Sigmoid colon (tissue), 6 donors: ENCODE measurements at regions not wholly inside any gene's neighbourhood (a gene's known extent, or its start where the extent isn't known, plus 50 kb on each side); places are given as distances from the start of the nearest gene placed in this dataset.

Experiments
- DNase-seq: peaks from one replicate; pipeline ENCODE4 v3.0.0-alpha.2; 2019
- H3K27ac ChIP-seq, 4 donors: fragments of 200-600 bp; sonication (generic); one replicate each; pipeline ENCODE4 v1.5.1; 2016 to 2019; ENCODE audit warnings: mild to moderate bottlenecking in 1 of 4
- H3K27me3 ChIP-seq, 3 donors: fragments of 200-600 bp; sonication (generic); one replicate each; pipeline ENCODE4 v1.5.1; 2019; ENCODE audit warnings: mild to moderate bottlenecking in 1 of 3
- H3K36me3 ChIP-seq, 4 donors: fragments of 200-600 bp; sonication (generic); one replicate each; pipeline ENCODE4 v1.5.1; 2016 to 2019
- H3K4me1 ChIP-seq, 4 donors: fragments of 200-600 bp; sonication (generic); one replicate each; pipeline ENCODE4 v1.5.1; 2017 to 2019
- H3K4me3 ChIP-seq, 4 donors: fragments of 200-600 bp; sonication (generic); one replicate each; pipeline ENCODE4 v1.5.1; 2017 to 2019; ENCODE audit warnings: mild to moderate bottlenecking in 2 of 4, moderate library complexity in 1 of 4
- H3K9me3 ChIP-seq, 4 donors: fragments of 200-600 bp in 3 of 4; sonication (generic) in 3 of 4; one replicate each; pipeline versions ENCODE4 v1.5.1 to v1.6.1; 2013 to 2019
- EP300 ChIP-seq, 4 donors: sonication (generic); formaldehyde crosslinking; IDR thresholded peaks; one replicate each; pipeline ENCODE4 v1.6.1; 2017; ENCODE audit warnings: antibody characterized with exemption in 4 of 4
- POLR2A ChIP-seq, 2 donors: fragments of 450-650 bp; IDR thresholded peaks; one replicate each; pipeline ENCODE4 v1.6.1; 2016; ENCODE audit warnings: antibody characterized with exemption in 2 of 2, mild to moderate bottlenecking in 2 of 2, moderate library complexity in 2 of 2
- POLR2AphosphoS5 ChIP-seq, 4 donors: sonication (generic); formaldehyde crosslinking; IDR thresholded peaks; one replicate each; pipeline ENCODE4 v1.6.1; 2017; ENCODE audit warnings: antibody characterized with exemption in 4 of 4
- WGBS, 2 donors: extraction: QIAGEN DNeasy Blood & Tissue Kit; methylation state at CpG; one replicate each; pipeline ENCODE4 v1.1.7; 2013; 5-methylcytosine and 5-hydroxymethylcytosine counted together
- intact Hi-C: fragments of 100-400 bp; cut with DNase I; formaldehyde crosslinking; loops from one replicate; pipeline ENCODE4 v1.15.1; 2023
- TF ChIP-seq, protein P1 (sequence below), 4 experiments: fragments of 450-650 bp in 3 of 4; fragments of 200-600 bp in 1 of 4; IDR thresholded peaks; one replicate each; pipeline ENCODE4 v1.5.1; 2016 to 2019; ENCODE audit warnings: antibody characterized with exemption in 4 of 4, mild to moderate bottlenecking in 3 of 4, moderate library complexity in 2 of 4
- donor health status: healthy with polysubstance abuse.
- donor health status: healthy.

DNA sequence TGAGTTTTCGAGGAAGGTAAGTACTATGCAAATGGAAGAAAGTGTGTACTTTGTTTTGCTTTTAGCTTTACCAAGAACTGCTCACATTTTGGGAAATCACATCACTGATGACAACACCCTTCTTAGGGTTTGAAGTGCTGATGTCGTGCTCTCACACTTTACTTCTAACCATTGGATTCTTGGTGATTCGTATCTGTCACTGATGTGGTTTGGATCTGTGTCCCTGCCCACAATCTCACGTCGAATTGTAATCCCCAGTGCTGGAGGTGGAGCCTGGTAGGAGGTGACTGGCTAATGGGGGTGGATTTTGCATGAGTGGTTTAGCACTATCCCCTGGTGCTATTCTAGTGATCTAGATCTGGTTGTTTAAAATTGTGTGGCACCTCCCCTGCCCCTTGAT is 75.4 kb upstream of the RGMA start:
- H3K4me1 ChIP-seq, result no peaks in the 10 kb centered on the region
- no peak overlapping the region for H3K4me3 ChIP-seq
- no peaks in the 10 kb centered on the region for H3K9me3 ChIP-seq
- H3K36me3 ChIP-seq, result no peaks in the 10 kb centered on the region
- DNase-seq, result no peak
- H3K27ac ChIP-seq, result no peak overlapping the region
- H3K27me3 ChIP-seq, result no peaks in the 10 kb centered on the region
- WGBS, 2 donors, result 55 to 60% methylated on average over 5 of the region's 5 CpGs
- TF ChIP-seq, protein P1, sequence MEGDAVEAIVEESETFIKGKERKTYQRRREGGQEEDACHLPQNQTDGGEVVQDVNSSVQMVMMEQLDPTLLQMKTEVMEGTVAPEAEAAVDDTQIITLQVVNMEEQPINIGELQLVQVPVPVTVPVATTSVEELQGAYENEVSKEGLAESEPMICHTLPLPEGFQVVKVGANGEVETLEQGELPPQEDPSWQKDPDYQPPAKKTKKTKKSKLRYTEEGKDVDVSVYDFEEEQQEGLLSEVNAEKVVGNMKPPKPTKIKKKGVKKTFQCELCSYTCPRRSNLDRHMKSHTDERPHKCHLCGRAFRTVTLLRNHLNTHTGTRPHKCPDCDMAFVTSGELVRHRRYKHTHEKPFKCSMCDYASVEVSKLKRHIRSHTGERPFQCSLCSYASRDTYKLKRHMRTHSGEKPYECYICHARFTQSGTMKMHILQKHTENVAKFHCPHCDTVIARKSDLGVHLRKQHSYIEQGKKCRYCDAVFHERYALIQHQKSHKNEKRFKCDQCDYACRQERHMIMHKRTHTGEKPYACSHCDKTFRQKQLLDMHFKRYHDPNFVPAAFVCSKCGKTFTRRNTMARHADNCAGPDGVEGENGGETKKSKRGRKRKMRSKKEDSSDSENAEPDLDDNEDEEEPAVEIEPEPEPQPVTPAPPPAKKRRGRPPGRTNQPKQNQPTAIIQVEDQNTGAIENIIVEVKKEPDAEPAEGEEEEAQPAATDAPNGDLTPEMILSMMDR (IDR thresholded peaks at IDR 0.05), result no peak
- no peak for TF ChIP-seq EP300 (IDR thresholded peaks at IDR 0.05)
- TF ChIP-seq POLR2AphosphoS5 (IDR thresholded peaks at IDR 0.05), result no peak
- no peak for TF ChIP-seq POLR2A (IDR thresholded peaks at IDR 0.05)
- intact Hi-C loops, result no loop called here

DNA sequence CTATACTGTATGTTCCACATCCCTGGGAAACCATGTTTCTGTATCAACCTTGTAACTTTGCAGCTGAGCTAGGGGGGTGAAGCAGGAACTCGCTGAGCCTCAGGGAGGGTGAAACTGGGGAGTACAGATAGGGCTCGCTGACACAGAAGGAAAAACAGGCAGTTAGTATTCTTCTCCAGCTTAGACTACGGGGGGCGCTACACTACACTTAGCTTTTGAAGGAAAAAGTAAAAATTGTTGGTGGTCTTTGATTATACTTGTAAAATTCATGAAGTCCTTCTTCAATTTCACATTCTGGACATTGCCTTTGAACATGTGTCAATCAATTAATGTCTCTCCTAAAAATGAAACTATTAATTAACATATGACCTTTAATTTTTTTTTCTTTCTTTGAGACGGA is 73.5 kb upstream of the RGMA start:
- no peaks in the 10 kb centered on the region for H3K36me3 ChIP-seq
- no peaks in the 10 kb centered on the region for H3K4me1 ChIP-seq
- no peaks in the 10 kb centered on the region for H3K27me3 ChIP-seq
- H3K9me3 ChIP-seq, result no peaks in the 10 kb centered on the region
- 85 to 93% methylated on average over 5 of the region's 5 CpGs for WGBS, 2 donors
- no peak overlapping the region for H3K4me3 ChIP-seq
- TF ChIP-seq POLR2A (IDR thresholded peaks at IDR 0.05) (no peak), POLR2AphosphoS5 (IDR thresholded peaks at IDR 0.05) (no peak), EP300 (IDR thresholded peaks at IDR 0.05) (no peak)
- TF ChIP-seq, protein P1 (IDR thresholded peaks at IDR 0.05), result no peak
- intact Hi-C loops, result no loop called here
- no peak overlapping the region for H3K27ac ChIP-seq
- no peak for DNase-seq

DNA sequence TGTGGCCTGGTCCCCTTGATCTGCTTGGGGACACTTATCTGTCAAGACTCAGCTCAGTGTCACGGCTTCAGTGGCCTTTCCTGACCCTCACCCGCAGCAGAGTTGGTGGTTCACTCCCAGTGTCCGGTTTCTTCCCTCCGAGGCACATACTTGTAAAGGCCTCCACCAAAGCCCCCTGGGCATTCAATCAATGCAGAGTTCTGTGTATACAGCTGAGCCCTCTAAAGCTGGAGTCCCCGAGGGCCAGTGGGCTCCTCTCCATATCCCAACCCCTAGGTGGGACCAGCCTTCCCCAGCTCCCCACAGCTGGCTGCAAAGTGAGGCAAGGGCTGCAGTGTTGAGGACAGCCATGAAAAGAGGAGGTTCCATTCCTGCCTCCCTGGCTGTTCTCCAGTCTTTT is 70.9 kb upstream of the RGMA start:
- 77 to 81% methylated on average over 5 of the region's 5 CpGs for WGBS, 2 donors
- DNase-seq, result no peak
- peaks cover 0 to under 1% (median 0%) of the 10 kb centered on the region in 4 donors for H3K4me1 ChIP-seq
- intact Hi-C loops, result no loop called here
- H3K9me3 ChIP-seq, result no peaks in the 10 kb centered on the region
- H3K36me3 ChIP-seq, result no peaks in the 10 kb centered on the region
- no peaks in the 10 kb centered on the region for H3K27me3 ChIP-seq
- TF ChIP-seq, protein P1 (IDR thresholded peaks at IDR 0.05), result no peak
- TF ChIP-seq POLR2A (IDR thresholded peaks at IDR 0.05), result no peak
- TF ChIP-seq POLR2AphosphoS5 (IDR thresholded peaks at IDR 0.05), result no peak
- TF ChIP-seq EP300 (IDR thresholded peaks at IDR 0.05), result no peak
- no peak overlapping the region for H3K27ac ChIP-seq
- H3K4me3 ChIP-seq, result no peak overlapping the region

DNA sequence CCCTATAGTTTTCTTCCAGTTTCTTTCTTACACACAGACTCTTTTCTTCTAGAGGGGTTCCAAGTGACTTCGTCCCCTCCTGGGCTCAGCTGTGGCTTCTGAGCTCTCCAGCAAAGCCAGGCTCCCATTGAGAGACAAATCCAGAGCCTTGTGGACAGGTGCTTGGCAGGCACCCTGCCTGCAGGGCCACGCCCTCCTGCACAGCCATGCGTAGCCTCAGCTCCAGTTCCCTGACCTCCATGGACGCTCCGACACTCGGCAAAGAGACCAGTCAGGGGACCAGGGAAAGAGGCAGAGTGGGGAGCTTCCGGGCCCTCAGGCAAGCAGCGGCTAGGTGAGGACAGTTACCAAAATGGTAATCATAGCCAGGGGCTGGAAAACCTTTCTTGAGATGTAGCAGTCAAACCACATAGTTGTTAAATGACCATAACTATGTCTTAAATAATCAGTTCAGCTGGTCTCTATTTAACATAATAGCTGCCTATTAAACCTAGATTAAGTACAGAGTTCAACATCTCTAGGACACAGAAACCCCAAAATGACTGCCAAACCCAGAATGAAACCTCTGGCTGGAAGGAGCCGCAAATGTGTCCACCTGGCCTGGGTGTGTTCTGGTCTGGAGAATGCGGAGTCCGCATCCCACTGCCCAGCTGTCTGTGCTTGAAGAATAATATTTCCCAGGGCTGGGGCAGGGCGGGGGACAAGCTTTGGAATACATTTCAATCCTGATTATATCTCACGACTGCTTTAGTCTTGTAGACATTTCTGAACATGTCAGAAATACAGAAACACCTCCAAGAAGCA is 69.3 kb upstream of the RGMA start:
- no peak for DNase-seq
- no peak overlapping the region for H3K4me3 ChIP-seq
- H3K36me3 ChIP-seq, result no peaks in the 10 kb centered on the region
- no peak overlapping the region for H3K27ac ChIP-seq
- WGBS, 2 donors, result 72 to 88% methylated on average over 13 of the region's 13 CpGs
- peaks cover 0 to 17% (median 9%) of the 10 kb centered on the region in 4 donors for H3K4me1 ChIP-seq
- TF ChIP-seq, protein P1 (IDR thresholded peaks at IDR 0.05), result no peak
- TF ChIP-seq POLR2A (IDR thresholded peaks at IDR 0.05) (no peak), EP300 (IDR thresholded peaks at IDR 0.05) (no peak), POLR2AphosphoS5 (IDR thresholded peaks at IDR 0.05) (no peak)
- intact Hi-C loops, result no loop called here
- H3K9me3 ChIP-seq, result no peaks in the 10 kb centered on the region
- no peaks in the 10 kb centered on the region for H3K27me3 ChIP-seq
